GM23248 (cell line): ENCODE measurements at regions not wholly inside any gene's neighbourhood (a gene's known extent, or its start where the extent isn't known, plus 50 kb on each side); places are given as distances from the start of the nearest gene placed in this dataset.

ENCODE experiments used
- DNase-seq: peaks from one replicate; pipeline ENCODE4 v3.0.0-alpha.2; 2015
- H2AFZ ChIP-seq: fragments of 200-600 bp; sonication (generic); 2 replicates; pipeline ENCODE4 v1.6.1; 2016; ENCODE audit warnings: antibody characterized with exemption
- H3F3A ChIP-seq: fragments of 200-600 bp; sonication (generic); 2 replicates; pipeline ENCODE4 v1.6.1; 2016; ENCODE audit warnings: mild to moderate bottlenecking, antibody characterized with exemption, mixed run types; ENCODE audit not compliant: insufficient read depth
- H3K27ac ChIP-seq: fragments of 200-600 bp; sonication (generic); 2 replicates; pipeline ENCODE4 v1.5.1; 2016; ENCODE audit warnings: mild to moderate bottlenecking
- H3K27me3 ChIP-seq: fragments of 200-600 bp; sonication (generic); replicated peaks from 2 replicates; pipeline ENCODE4 v1.6.1; 2016; ENCODE audit warnings: mild to moderate bottlenecking; ENCODE audit not compliant: insufficient read depth
- H3K36me3 ChIP-seq: fragments of 200-600 bp; sonication (generic); 2 replicates; pipeline ENCODE4 v1.6.1; 2016; ENCODE audit warnings: low read depth, mild to moderate bottlenecking
- H3K4me1 ChIP-seq: fragments of 200-600 bp; sonication (generic); 2 replicates; pipeline ENCODE4 v1.6.1; 2016; ENCODE audit warnings: mild to moderate bottlenecking; ENCODE audit not compliant: insufficient read depth
- H3K4me2 ChIP-seq: fragments of 200-600 bp; sonication (generic); one replicate; pipeline ENCODE4 v1.6.1; 2016; ENCODE audit warnings: mild to moderate bottlenecking; ENCODE audit not compliant: unreplicated experiment
- H3K4me3 ChIP-seq: fragments of 200-600 bp; sonication (generic); 2 replicates; pipeline ENCODE4 v1.5.1; 2016; ENCODE audit warnings: mild to moderate bottlenecking
- H3K79me2 ChIP-seq: fragments of 200-600 bp; sonication (generic); 2 replicates; pipeline ENCODE4 v1.6.1; 2016; ENCODE audit warnings: mild to moderate bottlenecking; ENCODE audit not compliant: insufficient read depth
- H3K9ac ChIP-seq: fragments of 200-600 bp; sonication (generic); 2 replicates; pipeline ENCODE4 v1.6.1; 2016; ENCODE audit warnings: mild to moderate bottlenecking
- H3K9me2 ChIP-seq: fragments of 200-600 bp; sonication (generic); 2 replicates; pipeline ENCODE4 v1.6.1; 2016; ENCODE audit warnings: mixed run types, mild to moderate bottlenecking, moderate library complexity; ENCODE audit not compliant: insufficient read depth
- H3K9me3 ChIP-seq: fragments of 200-600 bp; sonication (generic); one replicate; pipeline ENCODE4 v1.6.1; 2017; ENCODE audit warnings: low read depth
- H4K20me1 ChIP-seq: fragments of 200-600 bp; sonication (generic); 2 replicates; pipeline ENCODE4 v1.6.0; 2016; ENCODE audit not compliant: insufficient read depth
- EZH2 ChIP-seq: fragments of 200-600 bp; sonication (generic); IDR thresholded peaks from 2 replicates; pipeline ENCODE4 v1.6.1; 2018; ENCODE audit warnings: antibody characterized with exemption, mild to moderate bottlenecking; ENCODE audit not compliant: insufficient read depth, poor library complexity, severe bottlenecking
- EZH2phosphoT487 ChIP-seq: fragments of 200-600 bp; sonication (generic); IDR thresholded peaks from 2 replicates; pipeline ENCODE4 v1.6.1; 2018; ENCODE audit warnings: antibody characterized with exemption, moderate library complexity, mild to moderate bottlenecking, low read depth; ENCODE audit not compliant: insufficient read depth
- WGBS, 2 experiments: methylation state at CpG; one replicate each; pipeline ENCODE4 v1.1.6; 2015 to 2017; ENCODE audit warnings: low lambda C conversion rate in 2 of 2, low coverage in 1 of 2; ENCODE audit errors: missing lambda C conversion rate in 2 of 2; 5-methylcytosine and 5-hydroxymethylcytosine counted together
- in situ Hi-C: fragments of 300-500 bp; cut with MboI; formaldehyde crosslinking; loops from 2 replicates; pipeline ENCODE4 v1.15.0; 2020

- H3K4me3 ChIP-seq = no peak overlapping the region
- no peak for TF ChIP-seq EZH2phosphoT487
- no peak for TF ChIP-seq EZH2
- H2AFZ ChIP-seq = no peak overlapping the region
- no peak overlapping the region for H3K9ac ChIP-seq
- H3K36me3 ChIP-seq = no peaks in the 10 kb centered on the region
- H3F3A ChIP-seq = no peaks in the 10 kb centered on the region
- H3K4me1 ChIP-seq = no peaks in the 10 kb centered on the region
- H4K20me1 ChIP-seq = no peaks in the 10 kb centered on the region
- no peak for DNase-seq
- 15 to 21% methylated on average over 4 of the region's 4 CpGs for WGBS, 2 experiments
- no peak overlapping the region for H3K4me2 ChIP-seq
- H3K79me2 ChIP-seq = no peaks in the 10 kb centered on the region
- H3K9me2 ChIP-seq = no peaks in the 10 kb centered on the region
- no peak overlapping the region for H3K27ac ChIP-seq
- in situ Hi-C loops = no loop called here
- no peaks in the 10 kb centered on the region for H3K9me3 ChIP-seq
- H3K27me3 ChIP-seq = no peaks in the 10 kb centered on the region
Observed at GRCh38 chr10:2188371-2188770, 451.0 kb upstream of the ADARB2 start.

GRCh38 chr10:2173327-2173726, 436.0 kb upstream of the ADARB2 start:
- WGBS, 2 experiments = 2 to 4% methylated on average over 2 of the region's 2 CpGs
- no peak overlapping the region for H2AFZ ChIP-seq
- no peaks in the 10 kb centered on the region for H3K36me3 ChIP-seq
- no peak for DNase-seq
- no peaks in the 10 kb centered on the region for H3K27me3 ChIP-seq
- H3K9me3 ChIP-seq = no peaks in the 10 kb centered on the region
- no peak overlapping the region for H3K4me2 ChIP-seq
- H3K9me2 ChIP-seq = no peaks in the 10 kb centered on the region
- no peaks in the 10 kb centered on the region for H3F3A ChIP-seq
- no peak overlapping the region for H3K27ac ChIP-seq
- H4K20me1 ChIP-seq = no peaks in the 10 kb centered on the region
- no peaks in the 10 kb centered on the region for H3K4me1 ChIP-seq
- H3K9ac ChIP-seq = no peak overlapping the region
- no peak for TF ChIP-seq EZH2
- TF ChIP-seq EZH2phosphoT487 = no peak
- no peak overlapping the region for H3K4me3 ChIP-seq
- H3K79me2 ChIP-seq = no peaks in the 10 kb centered on the region
- in situ Hi-C loops = no loop called here

DNA sequence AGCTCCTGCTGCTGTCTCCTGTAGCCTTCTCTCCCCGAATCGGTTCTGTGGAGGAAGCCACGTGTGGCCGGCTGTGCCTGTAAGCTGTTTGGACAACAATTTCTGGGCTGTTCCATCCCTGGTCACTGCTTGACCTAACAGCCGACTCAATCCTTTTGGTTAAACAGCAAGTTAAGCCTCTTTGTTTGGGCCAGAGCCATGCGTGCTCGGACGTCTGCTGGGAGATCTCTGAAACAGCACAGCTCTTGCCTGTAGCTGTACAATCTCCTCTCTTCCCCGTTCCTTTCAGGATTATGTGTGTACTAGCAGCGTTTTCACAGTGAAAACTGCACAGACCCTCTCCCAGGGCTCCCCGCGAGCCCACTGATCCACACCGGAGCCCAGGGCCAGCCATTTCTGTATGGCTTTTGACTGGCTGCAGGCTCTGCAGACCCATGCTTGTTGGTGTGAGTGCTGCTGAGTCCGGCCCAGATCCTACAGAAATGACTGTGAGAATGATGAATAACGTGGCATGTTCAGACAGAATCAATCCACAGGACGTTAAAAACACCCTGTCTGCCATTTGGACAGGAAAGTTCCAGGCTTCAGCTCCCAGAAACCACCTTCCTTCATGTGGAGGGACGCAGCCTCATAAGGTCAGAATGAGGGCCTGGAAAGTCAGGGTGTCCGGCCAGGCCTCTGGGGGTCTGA, 428.6 kb upstream of the ADARB2 start:
- H3K9me3 ChIP-seq = no peaks in the 10 kb centered on the region
- 26% methylated on average over 15 to 18 of the region's 18 CpGs for WGBS, 2 experiments
- in situ Hi-C loops = no loop called here
- no peak overlapping the region for H3K27ac ChIP-seq
- no peak for DNase-seq
- no peaks in the 10 kb centered on the region for H3K36me3 ChIP-seq
- H3K4me1 ChIP-seq = no peaks in the 10 kb centered on the region
- no peaks in the 10 kb centered on the region for H3K27me3 ChIP-seq
- H3K79me2 ChIP-seq = no peaks in the 10 kb centered on the region
- no peaks in the 10 kb centered on the region for H3K9me2 ChIP-seq
- H3K4me3 ChIP-seq = no peak overlapping the region
- TF ChIP-seq EZH2 = no peak
- TF ChIP-seq EZH2phosphoT487 = no peak
- no peaks in the 10 kb centered on the region for H3F3A ChIP-seq
- H4K20me1 ChIP-seq = no peaks in the 10 kb centered on the region
- no peak overlapping the region for H3K9ac ChIP-seq
- H3K4me2 ChIP-seq = no peak overlapping the region
- H2AFZ ChIP-seq = no peak overlapping the region

- TF ChIP-seq EZH2 (no peak), EZH2phosphoT487 (no peak)
- H3K79me2 ChIP-seq = no peaks in the 10 kb centered on the region
- no peaks in the 10 kb centered on the region for H3K9me2 ChIP-seq
- in situ Hi-C loops = no loop called here
- H3K27me3 ChIP-seq = no peaks in the 10 kb centered on the region
- no peaks in the 10 kb centered on the region for H3F3A ChIP-seq
- H3K4me3 ChIP-seq = no peak overlapping the region
- H3K9ac ChIP-seq = no peak overlapping the region
- H3K36me3 ChIP-seq = no peaks in the 10 kb centered on the region
- H4K20me1 ChIP-seq = no peaks in the 10 kb centered on the region
- no peaks in the 10 kb centered on the region for H3K4me1 ChIP-seq
- no peaks in the 10 kb centered on the region for H3K9me3 ChIP-seq
- H3K27ac ChIP-seq = no peak overlapping the region
- 10 to 15% methylated on average over 4 of the region's 4 CpGs for WGBS, 2 experiments
- H3K4me2 ChIP-seq = no peak overlapping the region
- no peak for DNase-seq
- no peak overlapping the region for H2AFZ ChIP-seq
Observed at GRCh38 chr10:2150288-2150687, 413.0 kb upstream of the ADARB2 start.

GRCh38 chr10:2145926-2146478, 408.7 kb upstream of the ADARB2 start:
- TF ChIP-seq EZH2phosphoT487 (no peak), EZH2 (no peak)
- no peaks in the 10 kb centered on the region for H3F3A ChIP-seq
- no peak overlapping the region for H3K9ac ChIP-seq
- H3K36me3 ChIP-seq = no peaks in the 10 kb centered on the region
- 10 to 12% methylated on average over 18 of the region's 18 CpGs for WGBS, 2 experiments
- no peaks in the 10 kb centered on the region for H4K20me1 ChIP-seq
- H3K4me2 ChIP-seq = no peak overlapping the region
- no peaks in the 10 kb centered on the region for H3K9me3 ChIP-seq
- H3K4me3 ChIP-seq = no peak overlapping the region
- DNase-seq = no peak
- no peaks in the 10 kb centered on the region for H3K4me1 ChIP-seq
- H3K9me2 ChIP-seq = no peaks in the 10 kb centered on the region
- in situ Hi-C loops = no loop called here
- H2AFZ ChIP-seq = no peak overlapping the region
- H3K79me2 ChIP-seq = no peaks in the 10 kb centered on the region
- no peak overlapping the region for H3K27ac ChIP-seq
- no peaks in the 10 kb centered on the region for H3K27me3 ChIP-seq
